ENCODE measurements at regions not wholly inside any gene's neighbourhood (a gene's known extent, or its start where the extent isn't known, plus 50 kb on each side); places are given as distances from the start of the nearest gene placed in this dataset.
"Not testable (repeated sequence)": the region's sequence is repeated elsewhere in the genome, so short reads cannot be mapped to it uniquely, and the experiment has no call there.

- not testable (repeated sequence) for TF ChIP-seq CTCF (IDR thresholded peaks at IDR 0.05; ENCODE audit: low read depth, low read length, poor library complexity, severe bottlenecking); EZH2phosphoT487 (IDR thresholded peaks at IDR 0.05; ENCODE audit: borderline replicate concordance, low read length)
Observed at GRCh38 chr7:119300341-119300740, 972.6 kb upstream of the KCND2 start.

All from DOHH2 (cell line).